HG03521 (cell line): ENCODE measurements at regions not wholly inside any gene's neighbourhood (a gene's known extent, or its start where the extent isn't known, plus 50 kb on each side); places are given as distances from the start of the nearest gene placed in this dataset.
"Not testable (repeated sequence)": the region's sequence is repeated elsewhere in the genome, so short reads cannot be mapped to it uniquely, and the experiment has no call there.

Experiments used
- ATAC-seq: cut with Tn5 transposase; IDR thresholded peaks from one replicate; pipeline ENCODE4 v1.9.1; 2021; ENCODE audit warnings: mild to moderate bottlenecking, moderate library complexity; ENCODE audit not compliant: unreplicated experiment

DNA sequence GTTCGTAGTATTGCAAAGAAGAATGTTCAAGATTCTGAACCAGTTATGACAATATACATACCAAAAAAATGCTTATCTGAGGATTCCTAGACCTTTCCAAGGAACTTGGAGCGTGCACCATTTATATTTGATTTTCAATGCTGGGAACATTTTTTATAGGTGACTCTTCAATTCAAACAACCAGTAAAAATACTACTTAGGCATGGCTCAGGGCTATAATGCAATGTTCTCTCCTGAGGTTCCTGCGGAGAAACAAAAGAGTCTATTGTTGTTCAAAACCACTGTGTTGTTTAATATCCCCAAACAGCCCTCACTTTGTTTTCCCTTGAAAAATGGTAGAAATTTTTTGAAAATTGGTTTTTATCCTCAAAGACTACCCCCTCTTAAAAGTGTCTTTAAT is 335.7 kb upstream of the IZUMO3 start:
- no peak for ATAC-seq

GRCh38 chr9:24879591-24879990 is 333.9 kb upstream of the IZUMO3 start:
- no peak for ATAC-seq

- ATAC-seq, result not testable (repeated sequence)
These were observed 310.9 kb upstream of the IZUMO3 start for GRCh38 chr9:24856601-24857000.

DNA sequence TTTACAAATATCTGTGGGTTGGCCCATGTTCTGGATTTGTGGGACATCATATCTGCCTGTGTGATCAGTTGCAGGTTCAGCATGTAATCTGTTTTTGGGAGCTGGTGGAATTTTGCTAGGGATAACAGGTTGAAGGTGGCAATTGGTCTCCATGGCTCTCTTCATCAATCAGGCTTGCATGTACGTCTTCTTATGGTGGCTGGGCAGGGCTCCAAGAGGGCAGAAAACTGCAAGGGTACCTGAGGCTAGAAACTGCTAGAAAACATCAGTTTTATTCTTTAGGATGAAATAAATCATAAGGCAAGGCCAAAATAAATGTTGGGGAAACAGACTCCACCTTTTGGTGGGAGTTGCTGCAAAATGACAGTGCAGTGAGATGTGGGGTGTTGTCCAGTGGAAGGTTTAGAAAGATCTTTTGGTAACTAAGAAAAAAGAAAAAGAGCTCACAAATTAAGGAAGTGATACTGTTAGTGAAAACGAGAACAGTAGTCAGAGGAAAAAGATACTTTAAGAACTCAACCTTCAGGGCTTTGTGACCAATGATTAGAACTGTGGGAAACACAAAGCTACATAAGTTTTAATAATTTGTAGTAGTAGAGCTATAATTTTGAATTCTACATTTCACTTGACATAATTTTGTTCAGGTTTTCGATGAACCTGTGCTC is 300.7 kb upstream of the IZUMO3 start:
- ATAC-seq, result no peak

DNA sequence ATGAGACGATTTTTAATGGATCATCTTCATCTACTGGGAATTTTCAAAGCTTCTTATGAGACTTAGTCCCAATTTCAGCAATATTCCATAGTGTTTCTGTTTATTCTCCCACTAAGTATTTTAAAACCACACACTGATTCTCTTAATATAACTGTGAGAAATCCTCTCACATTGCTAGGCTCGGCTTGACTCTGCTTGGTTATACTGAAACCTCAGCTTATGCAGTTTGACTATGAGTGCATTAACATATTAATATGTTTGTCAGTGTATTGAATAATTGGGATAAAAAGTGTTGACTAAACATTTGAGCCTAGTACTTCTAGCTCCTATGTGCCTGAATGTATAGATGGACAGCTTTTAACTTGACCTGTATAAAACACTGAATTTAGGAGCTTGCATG is 298.5 kb upstream of the IZUMO3 start:
- no peak for ATAC-seq

DNA sequence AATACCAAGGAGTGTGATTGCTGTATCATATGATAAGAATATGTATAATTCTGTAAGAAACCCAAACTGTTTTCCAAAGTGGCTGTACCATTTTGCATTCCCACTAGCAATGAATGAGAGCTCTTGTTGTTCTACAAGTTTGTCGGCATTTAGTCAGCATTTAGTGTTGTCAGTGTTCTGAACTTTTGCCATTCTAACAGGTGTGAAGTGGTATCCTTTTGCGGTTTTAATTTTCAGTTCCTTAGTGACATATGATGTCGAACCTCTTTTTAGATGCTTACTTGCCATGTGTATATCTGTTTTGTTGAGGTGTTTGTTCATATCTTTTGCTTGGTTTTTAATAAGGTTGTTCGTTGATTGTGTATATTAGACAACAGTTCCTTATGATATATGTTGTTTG is 296.3 kb upstream of the IZUMO3 start:
- no peak for ATAC-seq

DNA sequence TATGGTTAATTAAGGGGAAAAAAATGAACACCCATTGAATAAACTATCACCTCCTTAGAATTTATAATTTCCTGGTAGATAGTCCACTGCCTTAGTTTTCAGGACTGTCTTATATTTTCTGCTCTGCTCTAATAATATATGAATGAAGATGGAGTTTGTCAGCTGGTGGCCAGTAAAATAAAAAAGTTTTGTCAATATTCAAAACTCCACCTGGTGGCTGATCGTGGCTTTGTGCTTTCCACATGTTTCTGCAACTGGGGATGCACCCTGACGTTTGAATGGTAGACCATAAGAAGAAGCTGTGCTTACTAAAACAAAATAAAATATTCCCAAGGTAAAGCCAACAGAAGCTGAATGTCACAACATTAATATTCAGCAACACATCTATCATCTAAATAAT is 286.6 kb upstream of the IZUMO3 start:
- ATAC-seq, result no peak

DNA sequence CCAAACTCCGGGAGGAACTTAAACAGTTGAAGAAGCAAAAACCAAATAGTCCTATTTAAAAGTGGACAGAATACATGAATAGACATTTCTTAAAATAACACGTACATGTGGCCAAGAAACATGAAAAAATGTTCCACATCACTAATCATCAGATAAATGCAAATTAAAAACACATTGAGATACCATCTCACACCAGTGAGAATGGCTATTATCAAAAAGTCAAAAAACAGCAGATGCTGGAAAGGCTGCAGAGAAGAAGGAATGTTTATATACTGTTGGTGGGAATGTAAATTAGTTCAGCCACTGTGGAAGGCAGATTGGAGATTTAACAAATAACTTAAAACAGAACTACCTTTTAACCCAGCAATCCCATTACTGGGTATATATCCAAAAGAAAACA is 283.0 kb upstream of the IZUMO3 start:
- ATAC-seq, result no peak

GRCh38 chr9:24824607-24825006 is 278.9 kb upstream of the IZUMO3 start:
- no peak for ATAC-seq

DNA sequence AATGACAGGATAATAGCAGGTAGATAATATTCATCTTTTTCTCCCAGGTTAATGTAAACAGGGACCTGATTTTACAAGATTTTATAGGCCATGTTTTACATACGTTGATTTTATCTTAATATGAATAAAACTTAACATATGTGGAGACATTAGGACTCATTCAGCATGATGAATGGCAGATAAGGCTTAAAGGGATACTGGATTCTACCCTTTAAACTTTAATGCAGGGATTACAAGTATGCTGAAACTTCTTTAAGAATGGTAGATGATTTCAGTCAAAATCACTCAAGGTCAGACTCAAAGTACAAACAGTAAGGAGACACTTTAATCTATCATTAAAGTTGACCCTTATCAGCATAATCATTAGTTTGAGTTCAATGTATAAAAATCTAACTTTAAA is 274.5 kb upstream of the IZUMO3 start:
- ATAC-seq, result no peak

DNA sequence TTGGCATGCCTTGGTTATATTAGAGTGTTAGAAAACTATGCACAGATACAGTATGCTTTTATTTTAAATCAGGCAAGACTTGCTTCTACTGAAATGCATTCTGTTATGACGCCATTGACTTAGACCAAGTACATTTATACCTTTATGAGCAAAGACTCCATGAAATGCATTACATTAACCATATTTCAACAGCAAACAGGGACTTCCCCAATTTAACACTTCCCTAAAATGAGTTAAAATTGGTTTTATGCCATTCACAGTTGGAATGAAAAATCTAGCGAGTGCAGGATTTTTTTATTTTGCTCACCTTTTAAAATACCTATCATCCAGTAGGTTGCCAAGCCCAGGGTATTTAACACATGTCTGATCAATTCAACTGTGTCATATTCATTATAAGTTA is 272.1 kb upstream of the IZUMO3 start:
- ATAC-seq, result no peak

GRCh38 chr9:24816006-24816405 is 270.3 kb upstream of the IZUMO3 start:
- ATAC-seq, result no peak

DNA sequence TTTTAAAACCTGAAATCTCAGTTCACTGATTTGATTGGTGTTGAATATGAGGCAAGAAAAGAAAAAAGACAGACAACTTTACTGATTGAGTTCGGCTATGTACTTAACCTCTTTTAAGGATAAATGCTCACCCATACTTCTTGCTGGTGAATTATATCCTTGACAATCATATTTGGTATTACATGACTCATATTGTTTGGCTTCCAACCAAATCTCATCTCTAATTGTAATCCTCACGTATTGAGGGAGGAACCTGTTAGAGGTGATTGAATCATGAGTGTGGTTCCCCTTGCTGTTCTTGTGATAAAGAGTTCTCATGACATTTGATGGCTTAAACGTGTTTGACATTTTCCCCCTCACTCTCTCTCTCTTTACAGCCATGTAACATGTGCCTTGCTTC is 255.6 kb upstream of the IZUMO3 start:
- ATAC-seq, result no peak

DNA sequence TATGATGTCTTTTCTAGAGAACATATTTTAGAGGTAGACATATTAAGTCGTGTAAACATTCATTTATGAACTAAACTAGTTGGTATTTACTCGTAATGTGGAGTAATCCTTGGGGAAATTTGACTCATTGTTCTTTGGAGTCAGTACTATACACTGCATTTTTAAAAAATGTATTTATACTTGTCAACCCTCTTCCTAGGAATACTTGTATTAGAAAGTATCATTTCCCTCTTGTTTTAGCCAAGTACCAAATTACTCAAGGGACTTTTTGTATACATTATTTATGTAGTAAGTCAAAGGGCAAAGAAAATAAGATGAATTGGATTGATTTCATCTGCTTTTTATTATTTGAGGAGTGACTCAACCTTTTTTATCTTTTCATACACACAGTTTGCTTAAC is 248.1 kb upstream of the IZUMO3 start:
- no peak for ATAC-seq

GRCh38 chr9:24776226-24776625 is 230.5 kb upstream of the IZUMO3 start:
- ATAC-seq, result no peak

DNA sequence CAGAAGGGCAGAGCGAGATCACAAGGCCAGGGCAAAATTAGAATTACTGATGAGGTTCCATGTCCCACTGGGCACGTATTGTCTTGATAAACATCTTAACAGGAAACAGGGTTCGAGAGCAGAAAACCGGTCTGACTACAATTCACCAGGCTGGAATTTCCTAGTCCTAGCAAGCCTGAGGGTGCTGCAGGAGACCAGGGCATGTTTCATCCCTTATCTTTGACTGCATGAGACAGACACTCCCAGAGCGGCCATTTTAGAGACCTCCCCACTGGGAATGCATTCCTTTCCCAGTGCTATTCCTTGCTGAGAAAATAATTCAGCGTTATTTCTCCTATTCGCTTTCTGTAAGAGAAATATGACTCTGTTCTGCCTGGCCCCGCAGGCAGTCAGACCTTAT is 228.5 kb upstream of the IZUMO3 start:
- ATAC-seq, result not testable (repeated sequence)

DNA sequence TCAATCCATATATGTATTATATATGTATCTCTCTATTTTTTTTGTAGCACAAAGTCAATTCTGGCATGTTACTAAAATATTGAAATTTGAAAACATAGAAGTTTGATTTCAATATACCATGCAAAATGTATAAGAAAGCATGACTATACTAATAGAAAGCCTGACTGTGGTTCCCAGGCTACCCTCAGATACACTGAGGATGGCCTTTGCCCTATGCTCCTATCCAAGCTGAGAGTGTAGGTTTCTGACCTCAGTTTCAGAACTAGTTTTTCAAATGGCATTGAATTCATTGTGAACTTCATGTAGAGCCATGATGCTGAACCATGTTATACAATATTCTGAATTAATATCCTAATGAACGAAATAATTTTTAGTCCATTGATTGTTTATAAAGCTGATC is 220.4 kb upstream of the IZUMO3 start:
- ATAC-seq, result no peak

DNA sequence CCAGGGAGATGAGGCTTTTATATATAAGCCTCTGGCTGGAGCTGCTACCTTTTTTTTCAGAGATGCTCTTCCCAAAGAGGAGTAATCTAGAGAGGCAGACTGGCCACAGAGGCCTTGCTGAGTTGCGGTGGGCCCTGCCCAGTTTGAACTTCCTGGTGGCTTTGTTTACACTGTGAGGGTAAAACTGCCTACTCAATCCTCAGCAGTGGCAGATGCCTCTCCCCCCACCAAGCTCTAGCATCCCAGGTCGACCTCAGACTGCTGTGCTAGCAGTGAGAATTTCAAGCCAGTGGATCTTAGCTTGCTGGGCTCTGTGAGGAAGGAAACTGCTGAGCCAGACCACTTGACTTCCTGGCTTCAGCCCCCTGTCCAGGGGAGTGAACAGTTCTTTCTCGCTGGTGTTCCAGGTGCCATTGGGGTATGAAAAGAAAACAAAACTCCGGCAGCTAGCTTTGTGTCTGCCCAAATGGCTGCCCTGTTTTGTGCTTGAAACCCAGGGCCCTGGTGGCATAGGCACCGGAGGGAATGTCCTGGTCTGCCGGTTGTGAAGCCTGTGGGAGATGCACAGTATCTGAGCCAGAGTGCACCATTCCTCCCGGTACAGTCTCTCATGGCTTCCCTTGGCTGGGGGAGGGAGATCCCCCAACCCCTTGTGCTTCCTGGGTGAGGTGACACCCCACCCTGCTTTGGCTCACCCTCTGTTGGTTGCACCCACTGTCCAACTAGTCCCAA is 219.5 kb upstream of the IZUMO3 start:
- ATAC-seq, result no peak

DNA sequence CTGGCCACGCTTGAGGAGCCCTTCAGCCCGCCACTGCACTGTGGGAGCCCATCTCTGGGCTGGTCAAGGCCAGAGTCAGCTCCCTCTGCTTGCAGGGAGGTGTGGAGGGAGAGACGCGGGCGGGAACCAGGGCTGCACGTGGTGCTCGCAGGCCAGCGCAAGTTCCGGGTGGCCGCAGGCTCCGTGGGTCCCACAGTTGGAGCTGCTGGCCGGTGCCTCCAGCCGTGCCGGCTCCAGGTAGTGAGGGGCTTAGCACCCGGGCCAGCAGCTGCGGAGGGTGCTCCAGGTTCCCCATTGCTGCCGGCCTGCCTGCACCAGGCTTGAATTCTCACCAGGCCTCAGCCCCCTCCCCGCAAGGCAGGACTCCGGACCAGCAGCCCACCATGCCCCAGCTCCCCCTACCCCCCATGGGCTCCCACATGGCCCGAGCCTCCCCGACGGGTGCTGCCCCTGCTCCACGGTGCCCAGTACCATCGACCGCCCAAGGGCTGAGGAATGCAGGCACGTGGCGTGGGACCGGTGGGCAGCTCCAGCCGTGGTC is 192.8 kb upstream of the IZUMO3 start:
- ATAC-seq, result no peak

DNA sequence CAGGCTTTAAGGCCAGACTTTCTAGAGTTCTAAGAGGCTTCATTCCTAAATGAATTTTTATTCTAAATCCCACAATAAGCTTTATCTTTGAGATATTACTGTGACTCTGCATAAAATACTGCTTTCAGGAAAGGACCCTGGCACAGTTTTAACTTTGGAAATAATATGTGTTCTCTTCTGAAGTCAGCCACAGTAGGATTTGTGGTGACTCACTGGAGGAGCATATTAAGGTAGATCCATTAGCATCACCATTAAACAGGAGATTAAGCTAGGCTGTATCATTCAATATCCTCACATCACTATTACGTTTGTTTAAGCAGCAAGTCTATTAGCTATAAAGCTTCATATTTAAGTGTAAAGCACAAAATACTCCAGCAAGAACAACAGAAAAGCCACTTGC is 186.1 kb upstream of the IZUMO3 start:
- no peak for ATAC-seq

GRCh38 chr9:24721621-24722020 is 175.9 kb upstream of the IZUMO3 start:
- no peak for ATAC-seq

DNA sequence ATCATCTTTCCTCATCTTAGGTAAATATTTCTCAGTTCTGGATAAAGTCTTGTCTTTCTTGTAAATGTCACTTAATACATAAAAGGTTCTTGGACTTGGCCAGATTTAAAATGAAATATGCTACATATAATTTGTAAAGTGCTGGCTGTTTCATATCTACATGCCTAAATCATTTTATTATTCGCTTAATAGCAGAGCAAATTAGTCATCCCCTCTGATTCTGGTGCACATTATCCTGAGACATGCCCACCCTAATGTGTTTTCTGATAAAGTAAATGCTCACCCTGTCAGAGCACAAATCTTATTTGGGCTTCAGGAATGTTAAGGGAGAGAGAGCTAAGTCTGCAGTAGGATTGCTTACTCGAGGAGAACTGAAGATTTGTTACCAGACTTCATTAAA is 166.5 kb upstream of the IZUMO3 start:
- no peak for ATAC-seq

DNA sequence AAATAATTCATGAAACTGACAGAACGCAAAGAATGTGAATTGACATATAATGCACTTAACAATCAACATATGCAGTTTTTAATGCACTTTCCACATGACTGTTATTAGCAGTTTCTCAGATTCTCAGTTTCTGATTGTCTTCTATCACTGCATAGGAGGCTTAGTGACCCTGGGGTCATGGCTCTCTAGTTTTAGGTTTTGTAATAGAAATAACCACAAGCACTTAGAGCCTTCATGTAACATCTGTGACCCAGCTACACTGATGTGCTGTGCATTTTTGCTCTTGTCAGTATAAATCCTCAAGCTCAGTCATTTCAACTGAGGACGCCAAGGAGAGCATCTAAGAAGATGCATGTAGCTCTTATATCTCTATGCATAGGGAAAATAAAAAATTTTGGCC is 163.1 kb upstream of the IZUMO3 start:
- ATAC-seq, result no peak
